ENCODE measurements at regions not wholly inside any gene's neighbourhood (a gene's known extent, or its start where the extent isn't known, plus 50 kb on each side); places are given as distances from the start of the nearest gene placed in this dataset.

GRCh38 chr7:53672681-53673080, 637.2 kb downstream of the POM121L12 start:
- TF ChIP-seq PATZ1 (CRISPR knock-in tag; IDR thresholded peaks at IDR 0.05) (no peak), GLMP (CRISPR knock-in tag; IDR thresholded peaks at IDR 0.05; ENCODE audit: borderline replicate concordance) (no peak), CTCF (CRISPR knock-in tag; IDR thresholded peaks at IDR 0.05) (no peak), POLR2AphosphoS2 (IDR thresholded peaks at IDR 0.05; ENCODE audit: low read depth, low read length) (no peak), ZNF629 (CRISPR knock-in tag; conservative IDR thresholded peaks at IDR 0.05) (no peak)
